GM23338 (cell line): ENCODE measurements at regions not wholly inside any gene's neighbourhood (a gene's known extent, or its start where the extent isn't known, plus 50 kb on each side); places are given as distances from the start of the nearest gene placed in this dataset.

Source experiments
- ATAC-seq: fragments of 200-7000 bp; cut with Tn5 transposase; 3 replicates; pipeline ENCODE4 v1.9.1; 2020
- DNase-seq: peaks from one replicate; pipeline ENCODE4 v3.0.0-alpha.2; 2015; ENCODE audit warnings: low spot score
- H2AFZ ChIP-seq: fragments of 200-600 bp; sonication (generic); 2 replicates; pipeline ENCODE4 v1.8.0; 2016; ENCODE audit warnings: antibody characterized with exemption, mild to moderate bottlenecking, moderate library complexity
- H3F3A ChIP-seq: fragments of 200-600 bp; sonication (generic); replicated peaks from 2 replicates; pipeline ENCODE4 v1.8.0; 2017; ENCODE audit warnings: antibody characterized with exemption, mixed run types, low read depth
- H3K27ac ChIP-seq: fragments of 200-600 bp; sonication (generic); 2 replicates; pipeline ENCODE4 v1.6.1; 2016; ENCODE audit warnings: low read depth
- H3K27me3 ChIP-seq: fragments of 200-600 bp; sonication (generic); 2 replicates; pipeline ENCODE4 v1.8.0; 2016; ENCODE audit warnings: mild to moderate bottlenecking, mixed run types, moderate library complexity; ENCODE audit not compliant: insufficient read depth
- H3K36me3 ChIP-seq: fragments of 200-600 bp; sonication (generic); 2 replicates; pipeline ENCODE4 v1.8.0; 2016; ENCODE audit warnings: mild to moderate bottlenecking; ENCODE audit not compliant: insufficient read depth
- H3K4me1 ChIP-seq: fragments of 200-600 bp; sonication (generic); 2 replicates; pipeline ENCODE4 v1.8.0; 2016; ENCODE audit warnings: mild to moderate bottlenecking, moderate library complexity; ENCODE audit not compliant: insufficient read depth
- H3K4me2 ChIP-seq: fragments of 200-600 bp; sonication (generic); 2 replicates; pipeline ENCODE4 v1.7.1; 2017; ENCODE audit warnings: mixed run types
- H3K4me3 ChIP-seq: fragments of 200-600 bp; sonication (generic); 2 replicates; pipeline ENCODE4 v1.6.1; 2016; ENCODE audit warnings: mixed run types
- H3K79me2 ChIP-seq: fragments of 200-600 bp; sonication (generic); replicated peaks from 2 replicates; pipeline ENCODE4 v1.8.0; 2017; ENCODE audit warnings: mild to moderate bottlenecking; ENCODE audit not compliant: insufficient read depth
- H3K9me2 ChIP-seq: fragments of 200-600 bp; sonication (generic); 2 replicates; pipeline ENCODE4 v1.8.0; 2017; ENCODE audit not compliant: insufficient read depth
- H4K20me1 ChIP-seq: fragments of 200-600 bp; sonication (generic); replicated peaks from 2 replicates; pipeline ENCODE4 v1.8.0; 2017; ENCODE audit warnings: mild to moderate bottlenecking; ENCODE audit not compliant: insufficient read depth
- H3K27ac Mint-ChIP-seq: 2 replicates; pipeline ENCODE4 v1.8.0; 2020; ENCODE audit warnings: inconsistent platforms, mild to moderate bottlenecking, moderate library complexity, mixed read lengths
- H3K27me3 Mint-ChIP-seq: 3 replicates; pipeline ENCODE4 v1.8.0; 2022; ENCODE audit warnings: low read depth, mild to moderate bottlenecking, moderate library complexity, mixed read lengths, inconsistent platforms; ENCODE audit not compliant: insufficient read depth, poor library complexity
- H3K36me3 Mint-ChIP-seq: 3 replicates; pipeline ENCODE4 v1.8.0; 2021; ENCODE audit warnings: low read depth, mild to moderate bottlenecking, inconsistent platforms, moderate library complexity, mixed read lengths
- H3K4me1 Mint-ChIP-seq: 3 replicates; pipeline ENCODE4 v1.8.0; 2020; ENCODE audit warnings: mild to moderate bottlenecking, inconsistent platforms, mixed read lengths
- H3K4me3 Mint-ChIP-seq: 3 replicates; pipeline ENCODE4 v1.8.0; 2021; ENCODE audit warnings: moderate library complexity, mild to moderate bottlenecking, inconsistent platforms, mixed read lengths
- H3K9me3 Mint-ChIP-seq: 3 replicates; pipeline ENCODE4 v1.8.0; 2020; ENCODE audit warnings: moderate library complexity, mild to moderate bottlenecking, inconsistent platforms, mixed read lengths
- CREB1 ChIP-seq: fragments of 250-450 bp; sonication (Bioruptor Pico); IDR thresholded peaks from 2 replicates; pipeline ENCODE4 v1.5.0; 2020; ENCODE audit warnings: low read depth, mild to moderate bottlenecking, moderate library complexity
- EZH2 ChIP-seq: fragments of 200-600 bp; sonication (generic); IDR thresholded peaks from one replicate; pipeline ENCODE4 v1.8.0; 2017; ENCODE audit warnings: antibody characterized with exemption, mild to moderate bottlenecking, low read depth; ENCODE audit not compliant: unreplicated experiment
- EZH2phosphoT487 ChIP-seq: fragments of 200-600 bp; sonication (generic); IDR thresholded peaks from one replicate; pipeline ENCODE4 v1.8.1; 2018; ENCODE audit warnings: antibody characterized with exemption; ENCODE audit not compliant: unreplicated experiment
- JUNB ChIP-seq: IDR thresholded peaks from one replicate; pipeline ENCODE4 v1.6.1; 2016; ENCODE audit warnings: antibody characterized with exemption; ENCODE audit not compliant: unreplicated experiment
- NANOG ChIP-seq: IDR thresholded peaks from 2 replicates; pipeline ENCODE4 v1.6.1; 2016; ENCODE audit warnings: antibody characterized with exemption, borderline replicate concordance
- POLR2AphosphoS5 ChIP-seq: IDR thresholded peaks from 2 replicates; pipeline ENCODE4 v1.6.1; 2016; ENCODE audit warnings: antibody characterized with exemption, low read depth
- STAT1 ChIP-seq: IDR thresholded peaks from one replicate; pipeline ENCODE4 v1.6.1; 2016; ENCODE audit warnings: antibody characterized with exemption; ENCODE audit not compliant: unreplicated experiment
- ZNF114 ChIP-seq: fragments of 250-450 bp; sonication (Bioruptor Pico); IDR thresholded peaks from 2 replicates; pipeline ENCODE4 v1.5.0; 2020; ENCODE audit warnings: mild to moderate bottlenecking, moderate library complexity
- ZNF331 ChIP-seq: fragments of 250-450 bp; sonication (Bioruptor Pico); IDR thresholded peaks from 2 replicates; pipeline ENCODE4 v1.5.0; 2020; ENCODE audit warnings: low read depth, mild to moderate bottlenecking, moderate library complexity
- TF ChIP-seq, protein P1 (sequence below): fragments of 250-450 bp; sonication (Bioruptor Pico); IDR thresholded peaks from 2 replicates; pipeline ENCODE4 v1.5.0; 2020; ENCODE audit warnings: mild to moderate bottlenecking, moderate library complexity
- TF ChIP-seq, protein P2 (sequence below): IDR thresholded peaks from 2 replicates; pipeline ENCODE4 v1.6.1; 2016; ENCODE audit warnings: antibody characterized with exemption
- TF ChIP-seq, protein P3 (sequence below), 2 experiments: fragments of 200-600 bp in 1 of 2; sonication (generic) in 1 of 2; conservative IDR thresholded peaks; 2 replicates each; pipeline versions ENCODE4 v1.5.1 to v1.6.1; 2016 to 2017; ENCODE audit warnings: antibody characterized with exemption in 2 of 2, low read depth in 2 of 2, mild to moderate bottlenecking in 2 of 2, moderate library complexity in 1 of 2
- TF ChIP-seq, protein P4 (sequence below): IDR thresholded peaks from one replicate; pipeline ENCODE4 v1.6.1; 2018; ENCODE audit warnings: antibody characterized with exemption; ENCODE audit not compliant: unreplicated experiment

DNA sequence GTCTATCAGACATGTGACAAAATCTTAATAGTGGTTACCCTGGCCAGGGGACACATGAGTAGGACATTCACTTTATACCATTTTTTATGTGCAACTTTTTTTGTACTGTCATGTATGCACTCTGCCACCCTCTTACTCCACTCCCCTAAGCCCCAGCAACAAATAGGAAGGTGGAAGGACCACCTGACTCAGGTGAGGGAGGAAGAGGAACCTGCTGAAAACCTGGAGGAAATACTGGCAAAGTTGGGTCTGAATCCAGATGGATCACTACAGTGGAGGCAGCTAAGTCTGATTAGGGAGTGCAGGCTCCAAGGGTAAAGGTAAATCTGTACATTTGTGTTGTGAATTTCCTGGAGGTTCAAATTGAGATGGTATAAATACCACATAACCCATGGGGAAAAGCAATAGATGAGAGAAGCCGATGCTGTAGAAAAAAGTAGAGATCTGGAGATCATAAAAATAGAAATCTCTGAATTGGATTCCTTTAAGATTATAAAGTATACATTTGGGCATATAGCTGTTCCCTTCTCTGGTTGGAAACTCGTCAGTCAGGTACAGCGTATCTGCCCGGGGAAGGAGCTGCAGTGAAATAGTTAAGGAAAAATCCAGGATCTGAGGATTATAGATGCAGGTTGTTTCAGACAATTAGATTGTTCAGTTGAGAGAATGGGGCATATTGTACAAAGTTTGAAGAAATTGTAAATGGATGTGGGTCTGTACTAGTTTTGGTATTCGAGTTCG is 52.2 kb upstream of the OR9Q1 start:
- no peak for ATAC-seq
- Mint-ChIP-seq H3K27ac (no peak overlapping the region), H3K9me3 (no peaks in the 10 kb centered on the region), H3K36me3 (no peaks in the 10 kb centered on the region), H3K4me1 (0 out of 3 replicates have a peak, but pooled peaks cover under 1% of the 10 kb centered on the region), H3K27me3 (peaks cover 2% of the 10 kb centered on the region), H3K4me3 (no peak overlapping the region)
- H3K4me2 ChIP-seq: no peak overlapping the region
- H2AFZ ChIP-seq: no peak overlapping the region; the same call in 1 of the 2 replicates
- H3K79me2 ChIP-seq: no peaks in the 10 kb centered on the region
- H3K4me3 ChIP-seq: no peak overlapping the region
- H3K27ac ChIP-seq: no peak overlapping the region
- no peak for DNase-seq
- H4K20me1 ChIP-seq: no peaks in the 10 kb centered on the region
- no peaks in the 10 kb centered on the region for H3K4me1 ChIP-seq
- no peaks in the 10 kb centered on the region for H3F3A ChIP-seq
- no peaks in the 10 kb centered on the region for H3K27me3 ChIP-seq
- H3K36me3 ChIP-seq: no peaks in the 10 kb centered on the region
- TF ChIP-seq, protein P1, sequence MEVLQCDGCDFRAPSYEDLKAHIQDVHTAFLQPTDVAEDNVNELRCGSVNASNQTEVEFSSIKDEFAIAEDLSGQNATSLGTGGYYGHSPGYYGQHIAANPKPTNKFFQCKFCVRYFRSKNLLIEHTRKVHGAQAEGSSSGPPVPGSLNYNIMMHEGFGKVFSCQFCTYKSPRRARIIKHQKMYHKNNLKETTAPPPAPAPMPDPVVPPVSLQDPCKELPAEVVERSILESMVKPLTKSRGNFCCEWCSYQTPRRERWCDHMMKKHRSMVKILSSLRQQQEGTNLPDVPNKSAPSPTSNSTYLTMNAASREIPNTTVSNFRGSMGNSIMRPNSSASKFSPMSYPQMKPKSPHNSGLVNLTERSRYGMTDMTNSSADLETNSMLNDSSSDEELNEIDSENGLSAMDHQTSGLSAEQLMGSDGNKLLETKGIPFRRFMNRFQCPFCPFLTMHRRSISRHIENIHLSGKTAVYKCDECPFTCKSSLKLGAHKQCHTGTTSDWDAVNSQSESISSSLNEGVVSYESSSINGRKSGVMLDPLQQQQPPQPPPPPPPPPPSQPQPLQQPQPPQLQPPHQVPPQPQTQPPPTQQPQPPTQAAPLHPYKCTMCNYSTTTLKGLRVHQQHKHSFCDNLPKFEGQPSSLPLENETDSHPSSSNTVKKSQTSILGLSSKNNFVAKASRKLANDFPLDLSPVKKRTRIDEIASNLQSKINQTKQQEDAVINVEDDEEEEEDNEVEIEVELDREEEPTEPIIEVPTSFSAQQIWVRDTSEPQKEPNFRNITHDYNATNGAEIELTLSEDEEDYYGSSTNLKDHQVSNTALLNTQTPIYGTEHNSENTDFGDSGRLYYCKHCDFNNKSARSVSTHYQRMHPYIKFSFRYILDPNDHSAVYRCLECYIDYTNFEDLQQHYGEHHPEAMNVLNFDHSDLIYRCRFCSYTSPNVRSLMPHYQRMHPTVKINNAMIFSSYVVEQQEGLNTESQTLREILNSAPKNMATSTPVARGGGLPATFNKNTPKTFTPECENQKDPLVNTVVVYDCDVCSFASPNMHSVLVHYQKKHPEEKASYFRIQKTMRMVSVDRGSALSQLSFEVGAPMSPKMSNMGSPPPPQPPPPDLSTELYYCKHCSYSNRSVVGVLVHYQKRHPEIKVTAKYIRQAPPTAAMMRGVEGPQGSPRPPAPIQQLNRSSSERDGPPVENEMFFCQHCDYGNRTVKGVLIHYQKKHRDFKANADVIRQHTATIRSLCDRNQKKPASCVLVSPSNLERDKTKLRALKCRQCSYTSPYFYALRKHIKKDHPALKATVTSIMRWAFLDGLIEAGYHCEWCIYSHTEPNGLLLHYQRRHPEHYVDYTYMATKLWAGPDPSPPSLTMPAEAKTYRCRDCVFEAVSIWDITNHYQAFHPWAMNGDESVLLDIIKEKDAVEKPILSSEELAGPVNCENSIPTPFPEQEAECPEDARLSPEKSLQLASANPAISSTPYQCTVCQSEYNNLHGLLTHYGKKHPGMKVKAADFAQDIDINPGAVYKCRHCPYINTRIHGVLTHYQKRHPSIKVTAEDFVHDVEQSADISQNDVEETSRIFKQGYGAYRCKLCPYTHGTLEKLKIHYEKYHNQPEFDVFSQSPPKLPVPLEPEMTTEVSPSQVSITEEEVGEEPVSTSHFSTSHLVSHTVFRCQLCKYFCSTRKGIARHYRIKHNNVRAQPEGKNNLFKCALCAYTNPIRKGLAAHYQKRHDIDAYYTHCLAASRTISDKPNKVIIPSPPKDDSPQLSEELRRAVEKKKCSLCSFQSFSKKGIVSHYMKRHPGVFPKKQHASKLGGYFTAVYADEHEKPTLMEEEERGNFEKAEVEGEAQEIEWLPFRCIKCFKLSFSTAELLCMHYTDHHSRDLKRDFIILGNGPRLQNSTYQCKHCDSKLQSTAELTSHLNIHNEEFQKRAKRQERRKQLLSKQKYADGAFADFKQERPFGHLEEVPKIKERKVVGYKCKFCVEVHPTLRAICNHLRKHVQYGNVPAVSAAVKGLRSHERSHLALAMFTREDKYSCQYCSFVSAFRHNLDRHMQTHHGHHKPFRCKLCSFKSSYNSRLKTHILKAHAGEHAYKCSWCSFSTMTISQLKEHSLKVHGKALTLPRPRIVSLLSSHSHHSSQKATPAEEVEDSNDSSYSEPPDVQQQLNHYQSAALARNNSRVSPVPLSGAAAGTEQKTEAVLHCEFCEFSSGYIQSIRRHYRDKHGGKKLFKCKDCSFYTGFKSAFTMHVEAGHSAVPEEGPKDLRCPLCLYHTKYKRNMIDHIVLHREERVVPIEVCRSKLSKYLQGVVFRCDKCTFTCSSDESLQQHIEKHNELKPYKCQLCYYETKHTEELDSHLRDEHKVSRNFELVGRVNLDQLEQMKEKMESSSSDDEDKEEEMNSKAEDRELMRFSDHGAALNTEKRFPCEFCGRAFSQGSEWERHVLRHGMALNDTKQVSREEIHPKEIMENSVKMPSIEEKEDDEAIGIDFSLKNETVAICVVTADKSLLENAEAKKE (CRISPR knock-in tag): no peak
- TF ChIP-seq STAT1 (no peak), POLR2AphosphoS5 (no peak), CREB1 (CRISPR knock-in tag) (no peak), ZNF114 (CRISPR knock-in tag) (no peak), EZH2 (no peak), EZH2phosphoT487 (no peak), NANOG (no peak), ZNF331 (CRISPR knock-in tag) (no peak), JUNB (no peak)
- TF ChIP-seq, protein P2, sequence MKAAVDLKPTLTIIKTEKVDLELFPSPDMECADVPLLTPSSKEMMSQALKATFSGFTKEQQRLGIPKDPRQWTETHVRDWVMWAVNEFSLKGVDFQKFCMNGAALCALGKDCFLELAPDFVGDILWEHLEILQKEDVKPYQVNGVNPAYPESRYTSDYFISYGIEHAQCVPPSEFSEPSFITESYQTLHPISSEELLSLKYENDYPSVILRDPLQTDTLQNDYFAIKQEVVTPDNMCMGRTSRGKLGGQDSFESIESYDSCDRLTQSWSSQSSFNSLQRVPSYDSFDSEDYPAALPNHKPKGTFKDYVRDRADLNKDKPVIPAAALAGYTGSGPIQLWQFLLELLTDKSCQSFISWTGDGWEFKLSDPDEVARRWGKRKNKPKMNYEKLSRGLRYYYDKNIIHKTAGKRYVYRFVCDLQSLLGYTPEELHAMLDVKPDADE: no peak
- TF ChIP-seq, protein P3, sequence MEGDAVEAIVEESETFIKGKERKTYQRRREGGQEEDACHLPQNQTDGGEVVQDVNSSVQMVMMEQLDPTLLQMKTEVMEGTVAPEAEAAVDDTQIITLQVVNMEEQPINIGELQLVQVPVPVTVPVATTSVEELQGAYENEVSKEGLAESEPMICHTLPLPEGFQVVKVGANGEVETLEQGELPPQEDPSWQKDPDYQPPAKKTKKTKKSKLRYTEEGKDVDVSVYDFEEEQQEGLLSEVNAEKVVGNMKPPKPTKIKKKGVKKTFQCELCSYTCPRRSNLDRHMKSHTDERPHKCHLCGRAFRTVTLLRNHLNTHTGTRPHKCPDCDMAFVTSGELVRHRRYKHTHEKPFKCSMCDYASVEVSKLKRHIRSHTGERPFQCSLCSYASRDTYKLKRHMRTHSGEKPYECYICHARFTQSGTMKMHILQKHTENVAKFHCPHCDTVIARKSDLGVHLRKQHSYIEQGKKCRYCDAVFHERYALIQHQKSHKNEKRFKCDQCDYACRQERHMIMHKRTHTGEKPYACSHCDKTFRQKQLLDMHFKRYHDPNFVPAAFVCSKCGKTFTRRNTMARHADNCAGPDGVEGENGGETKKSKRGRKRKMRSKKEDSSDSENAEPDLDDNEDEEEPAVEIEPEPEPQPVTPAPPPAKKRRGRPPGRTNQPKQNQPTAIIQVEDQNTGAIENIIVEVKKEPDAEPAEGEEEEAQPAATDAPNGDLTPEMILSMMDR (conservative IDR thresholded peaks at IDR 0.05; ENCODE audit: low read depth in 2 of 2): no peak
- TF ChIP-seq, protein P4, sequence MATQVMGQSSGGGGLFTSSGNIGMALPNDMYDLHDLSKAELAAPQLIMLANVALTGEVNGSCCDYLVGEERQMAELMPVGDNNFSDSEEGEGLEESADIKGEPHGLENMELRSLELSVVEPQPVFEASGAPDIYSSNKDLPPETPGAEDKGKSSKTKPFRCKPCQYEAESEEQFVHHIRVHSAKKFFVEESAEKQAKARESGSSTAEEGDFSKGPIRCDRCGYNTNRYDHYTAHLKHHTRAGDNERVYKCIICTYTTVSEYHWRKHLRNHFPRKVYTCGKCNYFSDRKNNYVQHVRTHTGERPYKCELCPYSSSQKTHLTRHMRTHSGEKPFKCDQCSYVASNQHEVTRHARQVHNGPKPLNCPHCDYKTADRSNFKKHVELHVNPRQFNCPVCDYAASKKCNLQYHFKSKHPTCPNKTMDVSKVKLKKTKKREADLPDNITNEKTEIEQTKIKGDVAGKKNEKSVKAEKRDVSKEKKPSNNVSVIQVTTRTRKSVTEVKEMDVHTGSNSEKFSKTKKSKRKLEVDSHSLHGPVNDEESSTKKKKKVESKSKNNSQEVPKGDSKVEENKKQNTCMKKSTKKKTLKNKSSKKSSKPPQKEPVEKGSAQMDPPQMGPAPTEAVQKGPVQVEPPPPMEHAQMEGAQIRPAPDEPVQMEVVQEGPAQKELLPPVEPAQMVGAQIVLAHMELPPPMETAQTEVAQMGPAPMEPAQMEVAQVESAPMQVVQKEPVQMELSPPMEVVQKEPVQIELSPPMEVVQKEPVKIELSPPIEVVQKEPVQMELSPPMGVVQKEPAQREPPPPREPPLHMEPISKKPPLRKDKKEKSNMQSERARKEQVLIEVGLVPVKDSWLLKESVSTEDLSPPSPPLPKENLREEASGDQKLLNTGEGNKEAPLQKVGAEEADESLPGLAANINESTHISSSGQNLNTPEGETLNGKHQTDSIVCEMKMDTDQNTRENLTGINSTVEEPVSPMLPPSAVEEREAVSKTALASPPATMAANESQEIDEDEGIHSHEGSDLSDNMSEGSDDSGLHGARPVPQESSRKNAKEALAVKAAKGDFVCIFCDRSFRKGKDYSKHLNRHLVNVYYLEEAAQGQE: no peak
- no peaks in the 10 kb centered on the region for H3K9me2 ChIP-seq
